ENCODE measurements at regions not wholly inside any gene's neighbourhood (a gene's known extent, or its start where the extent isn't known, plus 50 kb on each side); places are given as distances from the start of the nearest gene placed in this dataset.

- Mint-ChIP-seq H3K36me3 (ENCODE audit: low read depth) (no peaks in the 10 kb centered on the region), H3K9me3 (no peaks in the 10 kb centered on the region), H3K4me3 (no peak overlapping the region), H3K27me3 (ENCODE audit: low read depth) (peaks cover 54% of the 10 kb centered on the region), H3K4me1 (ENCODE audit: low read depth) (peaks cover 1% of the 10 kb centered on the region), H3K27ac (no peak overlapping the region)
These were observed 185.2 kb upstream of the TSC22D2 start for GRCh38 chr3:150222691-150223489.

- no peaks in the 10 kb centered on the region for H3K36me3 Mint-ChIP-seq (ENCODE audit: low read depth)
- peaks cover 1% of the 10 kb centered on the region for H3K4me1 Mint-ChIP-seq (ENCODE audit: low read depth)
- H3K27ac Mint-ChIP-seq, result no peak overlapping the region
- no peaks in the 10 kb centered on the region for H3K9me3 Mint-ChIP-seq
- peaks cover 54% of the 10 kb centered on the region for H3K27me3 Mint-ChIP-seq (ENCODE audit: low read depth)
- H3K4me3 Mint-ChIP-seq, result no peak overlapping the region
These were observed 186.1 kb upstream of the TSC22D2 start for GRCh38 chr3:150221904-150222523.

GRCh38 chr3:150220799-150221198, 187.3 kb upstream of the TSC22D2 start:
- no peaks in the 10 kb centered on the region for H3K36me3 Mint-ChIP-seq (ENCODE audit: low read depth)
- H3K4me3 Mint-ChIP-seq, result no peak overlapping the region
- no peak overlapping the region for H3K27ac Mint-ChIP-seq
- peaks cover 46% of the 10 kb centered on the region for H3K27me3 Mint-ChIP-seq (ENCODE audit: low read depth)
- no peaks in the 10 kb centered on the region for H3K9me3 Mint-ChIP-seq
- H3K4me1 Mint-ChIP-seq (ENCODE audit: low read depth), result peaks cover 1% of the 10 kb centered on the region

- H3K36me3 Mint-ChIP-seq (ENCODE audit: low read depth), result no peaks in the 10 kb centered on the region
- H3K27ac Mint-ChIP-seq, result no peak overlapping the region
- H3K27me3 Mint-ChIP-seq (ENCODE audit: low read depth), result peaks cover 44% of the 10 kb centered on the region
These were observed 188.1 kb upstream of the TSC22D2 start for GRCh38 chr3:150220041-150220440.

GRCh38 chr3:150218841-150219240, 189.3 kb upstream of the TSC22D2 start:
- Mint-ChIP-seq H3K4me1 (ENCODE audit: low read depth) (peaks cover 1% of the 10 kb centered on the region), H3K4me3 (no peak overlapping the region), H3K27me3 (ENCODE audit: low read depth) (peaks cover 34% of the 10 kb centered on the region), H3K36me3 (ENCODE audit: low read depth) (no peaks in the 10 kb centered on the region), H3K27ac (no peak overlapping the region), H3K9me3 (no peaks in the 10 kb centered on the region)

More at GRCh38 chr3:150220041-150220440, 188.1 kb upstream of the TSC22D2 start:
- H3K4me3 Mint-ChIP-seq, result no peak overlapping the region
- peaks cover 1% of the 10 kb centered on the region for H3K4me1 Mint-ChIP-seq (ENCODE audit: low read depth)
- H3K9me3 Mint-ChIP-seq, result no peaks in the 10 kb centered on the region

DNA sequence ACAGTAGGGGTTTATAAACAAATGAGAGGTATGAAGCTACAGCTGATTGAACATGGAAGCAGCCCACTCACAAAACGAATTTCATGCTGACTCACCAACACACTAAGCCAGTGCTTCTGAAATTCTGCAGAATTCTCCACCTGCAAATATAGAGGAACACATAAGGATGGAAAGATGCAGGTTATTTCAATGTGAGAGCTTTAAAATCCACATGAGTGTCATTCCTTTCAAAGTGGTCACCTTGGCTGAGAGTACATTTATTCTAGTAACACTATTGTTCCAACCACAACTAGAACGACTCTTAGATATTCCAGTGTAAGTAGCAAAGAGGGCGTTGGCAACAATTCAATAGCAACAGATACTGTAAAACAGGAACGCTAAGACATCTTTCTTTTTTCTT, 189.9 kb upstream of the TSC22D2 start:
- Mint-ChIP-seq H3K9me3 (no peaks in the 10 kb centered on the region), H3K4me3 (no peak overlapping the region), H3K27me3 (ENCODE audit: low read depth) (peaks cover 34% of the 10 kb centered on the region), H3K4me1 (ENCODE audit: low read depth) (peaks cover 1% of the 10 kb centered on the region), H3K36me3 (ENCODE audit: low read depth) (no peaks in the 10 kb centered on the region), H3K27ac (no peak overlapping the region)

DNA sequence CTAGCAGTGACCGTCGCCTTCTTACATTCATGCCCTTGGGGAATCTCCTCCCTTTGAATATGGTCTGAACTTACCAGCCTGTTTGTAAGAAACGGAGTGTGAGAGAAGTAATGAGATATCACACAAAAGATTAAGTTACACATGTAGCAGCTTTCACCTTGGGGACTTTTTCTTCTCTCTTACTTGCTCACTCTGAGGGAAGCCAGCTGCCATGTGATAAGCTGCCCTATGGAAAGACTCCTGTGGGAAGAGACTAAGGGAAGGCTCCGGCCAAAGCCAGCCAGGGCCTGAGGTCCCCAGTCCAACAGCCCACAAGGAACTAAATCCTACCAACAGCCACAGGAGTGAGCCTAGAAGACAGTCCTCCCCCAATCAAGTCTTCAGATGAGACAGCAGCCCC, 190.4 kb upstream of the TSC22D2 start:
- no peak overlapping the region for H3K27ac Mint-ChIP-seq
- peaks cover 32% of the 10 kb centered on the region for H3K27me3 Mint-ChIP-seq (ENCODE audit: low read depth)
- H3K4me3 Mint-ChIP-seq, result no peak overlapping the region
- no peaks in the 10 kb centered on the region for H3K36me3 Mint-ChIP-seq (ENCODE audit: low read depth)
- peaks cover 1% of the 10 kb centered on the region for H3K4me1 Mint-ChIP-seq (ENCODE audit: low read depth)
- no peaks in the 10 kb centered on the region for H3K9me3 Mint-ChIP-seq

- Mint-ChIP-seq H3K4me3 (no peak overlapping the region), H3K9me3 (no peaks in the 10 kb centered on the region), H3K27me3 (ENCODE audit: low read depth) (peaks cover 28% of the 10 kb centered on the region), H3K27ac (no peak overlapping the region), H3K4me1 (ENCODE audit: low read depth) (peaks cover 1% of the 10 kb centered on the region), H3K36me3 (ENCODE audit: low read depth) (no peaks in the 10 kb centered on the region)
These were observed 191.1 kb upstream of the TSC22D2 start for GRCh38 chr3:150216866-150217600.

- Mint-ChIP-seq H3K36me3 (ENCODE audit: low read depth) (no peaks in the 10 kb centered on the region), H3K4me3 (no peak overlapping the region), H3K27me3 (ENCODE audit: low read depth) (peaks cover 20% of the 10 kb centered on the region), H3K4me1 (ENCODE audit: low read depth) (peaks cover 1% of the 10 kb centered on the region), H3K27ac (no peak overlapping the region), H3K9me3 (no peaks in the 10 kb centered on the region)
These were observed 191.9 kb upstream of the TSC22D2 start for GRCh38 chr3:150216041-150216811.

DNA sequence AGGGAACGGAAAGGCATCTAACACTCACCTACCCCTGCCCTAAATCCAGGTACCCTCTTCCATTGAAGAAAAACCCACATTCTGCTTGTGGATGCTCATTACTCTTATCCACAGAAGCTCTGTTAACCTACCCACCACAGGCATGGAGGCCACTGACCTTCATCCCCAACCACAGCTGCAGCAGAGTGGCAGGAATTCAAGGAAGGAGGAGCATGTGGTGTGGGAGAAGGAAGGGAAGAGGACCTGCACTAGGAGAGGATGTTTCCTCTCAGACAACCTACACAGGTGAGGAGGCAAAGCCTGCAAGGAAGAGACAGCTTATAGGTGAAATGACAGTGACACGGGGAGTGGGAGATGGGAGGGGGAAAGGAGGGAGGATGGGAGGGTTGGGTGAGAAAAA, 192.5 kb upstream of the TSC22D2 start:
- Mint-ChIP-seq H3K4me1 (ENCODE audit: low read depth) (no peaks in the 10 kb centered on the region), H3K27ac (no peak overlapping the region), H3K27me3 (ENCODE audit: low read depth) (peaks cover 15% of the 10 kb centered on the region), H3K4me3 (no peak overlapping the region), H3K36me3 (ENCODE audit: low read depth) (no peaks in the 10 kb centered on the region), H3K9me3 (no peaks in the 10 kb centered on the region)

GRCh38 chr3:150213577-150213976, 194.5 kb upstream of the TSC22D2 start:
- no peaks in the 10 kb centered on the region for H3K4me1 Mint-ChIP-seq (ENCODE audit: low read depth)
- peaks cover 15% of the 10 kb centered on the region for H3K27me3 Mint-ChIP-seq (ENCODE audit: low read depth)
- H3K27ac Mint-ChIP-seq, result no peak overlapping the region
- no peaks in the 10 kb centered on the region for H3K36me3 Mint-ChIP-seq (ENCODE audit: low read depth)
- no peak overlapping the region for H3K4me3 Mint-ChIP-seq
- no peaks in the 10 kb centered on the region for H3K9me3 Mint-ChIP-seq

DNA sequence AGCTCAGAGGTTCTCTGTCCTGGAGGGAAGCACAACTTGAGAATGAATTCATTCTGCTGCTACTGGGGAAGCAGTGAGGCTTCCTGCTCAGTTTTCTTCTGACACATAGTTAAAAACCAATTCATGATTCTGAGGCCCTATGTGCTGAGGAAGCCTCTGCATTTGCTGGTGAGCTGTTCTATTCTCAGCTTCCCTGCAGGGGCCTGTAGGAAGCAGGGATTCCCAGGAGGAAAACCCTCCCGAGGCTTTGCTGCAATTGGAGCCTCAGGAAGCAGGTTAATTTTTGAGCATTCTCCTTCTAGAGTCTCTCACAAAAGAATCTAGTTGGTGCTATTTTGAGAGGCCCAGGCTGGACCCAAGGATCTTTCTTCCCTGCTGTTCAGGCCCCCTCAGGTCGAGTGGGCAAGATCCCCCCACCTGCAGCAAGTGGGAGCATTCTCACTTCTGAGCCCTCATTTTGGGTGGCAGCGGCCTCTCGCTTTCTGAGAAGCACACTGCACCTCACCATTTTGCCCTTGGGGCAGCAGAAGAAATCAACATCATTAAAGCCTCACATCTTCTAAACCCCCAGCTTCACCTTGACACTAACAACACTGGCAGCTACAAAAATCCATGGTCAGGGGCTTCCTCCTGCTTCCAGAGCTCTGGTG, 197.5 kb upstream of the TSC22D2 start:
- Mint-ChIP-seq H3K9me3 (no peaks in the 10 kb centered on the region), H3K27ac (no peak overlapping the region), H3K4me3 (no peak overlapping the region), H3K4me1 (ENCODE audit: low read depth) (no peaks in the 10 kb centered on the region), H3K36me3 (ENCODE audit: low read depth) (no peaks in the 10 kb centered on the region), H3K27me3 (ENCODE audit: low read depth) (peaks cover 31% of the 10 kb centered on the region)

DNA sequence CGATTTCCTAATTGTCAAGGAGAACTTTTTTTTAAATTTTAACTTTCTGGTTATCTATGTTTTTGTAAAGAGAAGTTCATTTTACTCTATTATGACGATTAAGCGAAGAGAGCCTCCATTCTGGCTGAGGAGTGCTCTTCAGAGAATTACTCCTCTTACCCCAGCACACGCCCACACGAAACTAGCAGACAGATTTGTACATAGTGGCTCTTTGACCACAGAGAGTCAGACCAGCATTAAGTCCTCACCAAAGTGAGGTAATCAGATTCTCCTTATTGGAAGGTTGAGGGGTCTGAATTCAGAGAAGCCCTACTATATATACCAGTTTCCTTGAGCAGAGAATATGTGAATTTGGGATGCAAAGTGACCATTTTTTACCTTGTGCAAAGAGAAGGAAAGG, 204.8 kb upstream of the TSC22D2 start:
- H3K4me3 Mint-ChIP-seq, result no peak overlapping the region
- peaks cover 28% of the 10 kb centered on the region for H3K27me3 Mint-ChIP-seq (ENCODE audit: low read depth)
- H3K4me1 Mint-ChIP-seq (ENCODE audit: low read depth), result no peaks in the 10 kb centered on the region
- H3K27ac Mint-ChIP-seq, result no peak overlapping the region
- no peaks in the 10 kb centered on the region for H3K9me3 Mint-ChIP-seq
- H3K36me3 Mint-ChIP-seq (ENCODE audit: low read depth), result no peaks in the 10 kb centered on the region

DNA sequence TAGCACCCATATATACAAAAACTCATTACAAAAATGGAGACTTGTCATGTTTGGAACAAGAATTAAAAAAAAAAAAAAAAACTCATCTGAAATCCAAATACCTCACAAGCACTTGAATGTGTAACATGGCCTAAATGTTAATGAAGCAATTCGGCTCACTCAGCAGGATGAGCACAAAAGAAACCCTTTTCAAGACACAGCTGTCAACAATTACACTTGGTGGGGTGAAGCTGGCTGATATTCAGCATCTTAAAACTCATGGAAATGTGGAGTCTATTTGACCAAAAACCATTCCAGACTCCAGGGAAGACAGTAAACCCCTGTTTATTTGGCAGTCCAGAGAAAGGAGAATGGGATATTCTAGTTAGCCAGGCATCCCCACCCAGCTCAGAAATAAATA, 205.4 kb upstream of the TSC22D2 start:
- no peak overlapping the region for H3K27ac Mint-ChIP-seq
- no peaks in the 10 kb centered on the region for H3K4me1 Mint-ChIP-seq (ENCODE audit: low read depth)
- no peaks in the 10 kb centered on the region for H3K9me3 Mint-ChIP-seq
- H3K27me3 Mint-ChIP-seq (ENCODE audit: low read depth), result peaks cover 30% of the 10 kb centered on the region
- no peak overlapping the region for H3K4me3 Mint-ChIP-seq
- H3K36me3 Mint-ChIP-seq (ENCODE audit: low read depth), result no peaks in the 10 kb centered on the region
